ENCODE measurements at regions not wholly inside any gene's neighbourhood (a gene's known extent, or its start where the extent isn't known, plus 50 kb on each side); places are given as distances from the start of the nearest gene placed in this dataset.

DNA sequence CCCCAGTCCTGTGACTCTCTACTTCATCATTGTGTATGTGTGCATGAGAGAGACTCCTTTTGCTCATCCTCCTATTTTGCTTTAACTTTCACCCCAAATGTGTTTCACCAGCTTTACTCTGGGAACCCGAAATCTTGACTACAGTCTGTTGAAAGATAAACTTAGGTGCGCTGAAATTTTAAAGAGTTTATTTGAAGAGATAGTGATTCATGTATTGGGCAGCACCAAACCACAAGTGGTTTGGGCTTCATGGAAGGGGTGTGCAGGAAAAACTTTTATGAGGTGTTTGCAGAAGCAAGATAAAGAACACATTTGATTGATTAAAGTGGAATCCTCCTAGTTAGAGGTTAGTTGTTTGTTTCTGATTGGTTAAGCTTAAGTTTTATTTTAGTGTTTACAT is 50.8 kb upstream of the RFC3 start:
- TF ChIP-seq CTCF (IDR thresholded peaks at IDR 0.05; ENCODE audit: low read depth, low read length) (no peak), EZH2phosphoT487 (IDR thresholded peaks at IDR 0.05; ENCODE audit: low read depth) (no peak)
